ENCODE measurements at regions not wholly inside any gene's neighbourhood (a gene's known extent, or its start where the extent isn't known, plus 50 kb on each side); places are given as distances from the start of the nearest gene placed in this dataset.
"Not testable (repeated sequence)": the region's sequence is repeated elsewhere in the genome, so short reads cannot be mapped to it uniquely, and the experiment has no call there.

DNA sequence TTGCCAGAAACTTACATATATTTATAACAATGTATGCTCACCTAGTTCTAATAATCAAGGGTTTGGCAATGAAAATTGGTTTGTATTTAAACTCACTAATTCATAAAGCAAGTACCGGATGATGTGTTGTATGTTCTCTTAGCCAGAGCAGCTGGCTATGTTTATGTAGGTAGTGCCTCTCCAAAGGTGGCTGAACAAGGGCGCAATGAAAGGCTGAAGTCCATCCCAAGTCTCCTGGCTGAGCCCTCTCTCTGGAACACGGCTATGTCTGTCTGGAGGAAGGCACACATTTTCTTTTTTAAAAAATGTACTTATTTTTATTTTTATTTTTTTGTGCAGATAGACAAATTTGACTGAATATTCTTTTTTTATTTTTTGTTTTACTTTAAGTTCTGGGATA lies 141.2 kb upstream of the DAB2 start:
- no peak for DNase-seq (ENCODE audit: low read depth, low spot score)

DNA sequence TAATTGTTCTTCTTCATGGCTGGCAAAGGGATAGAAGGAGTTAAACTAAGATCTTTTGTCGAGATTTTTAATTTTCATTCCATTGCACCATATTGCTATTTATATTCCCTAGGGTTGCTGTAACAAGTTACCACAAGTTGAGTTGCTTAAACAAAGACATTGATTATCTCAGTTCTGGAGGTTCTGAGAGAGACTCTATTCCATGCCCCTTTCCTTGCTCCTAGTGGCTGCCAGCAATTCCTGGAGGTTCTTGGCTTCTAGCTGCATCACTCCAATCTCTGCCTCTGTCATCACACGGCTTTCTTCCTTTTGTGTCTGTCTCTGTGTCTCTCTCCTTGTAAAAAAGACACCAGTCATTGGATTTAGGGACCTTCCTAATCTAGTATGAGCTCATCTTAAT lies 136.6 kb upstream of the DAB2 start:
- DNase-seq (ENCODE audit: low read depth, low spot score) = no peak

DNA sequence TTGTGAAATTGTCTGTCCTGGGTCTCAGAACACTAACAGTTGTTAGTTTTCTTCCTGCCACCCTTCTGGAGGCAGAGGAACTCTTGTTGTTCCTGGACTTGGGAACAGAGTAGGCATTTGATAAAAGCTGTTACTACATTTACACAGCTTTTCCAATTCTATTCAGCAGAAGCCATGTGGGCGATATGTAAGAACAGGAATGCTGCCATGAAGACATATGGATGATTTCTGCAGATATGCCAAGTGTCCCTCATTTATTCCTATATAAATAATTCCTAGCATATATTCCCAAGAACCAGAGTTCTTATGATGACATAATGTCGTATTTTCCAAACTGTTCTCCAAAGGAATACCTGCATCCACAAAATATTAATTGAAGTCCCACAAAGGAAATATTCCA lies 135.9 kb upstream of the DAB2 start:
- DNase-seq (ENCODE audit: low read depth, low spot score) = no peak

DNA sequence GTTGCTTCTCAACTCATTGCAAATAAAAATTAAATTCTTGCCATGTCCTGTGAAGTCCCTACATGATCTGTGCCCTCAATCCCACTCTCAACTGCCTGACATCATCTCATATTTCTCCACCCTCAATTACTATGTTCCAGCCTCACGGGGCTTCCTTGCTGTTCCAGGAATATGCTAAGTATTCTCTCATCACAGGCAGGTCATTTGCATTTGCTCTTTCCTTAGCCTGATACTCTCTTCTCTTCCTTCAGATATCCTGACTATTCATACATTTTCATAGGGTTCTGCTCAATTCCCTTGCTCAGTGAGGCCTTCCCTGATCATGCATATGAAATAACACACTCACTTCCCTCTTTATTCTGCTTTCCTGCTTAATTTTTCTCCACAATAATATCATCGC lies 135.1 kb upstream of the DAB2 start:
- DNase-seq (ENCODE audit: low read depth, low spot score) = no peak

DNA sequence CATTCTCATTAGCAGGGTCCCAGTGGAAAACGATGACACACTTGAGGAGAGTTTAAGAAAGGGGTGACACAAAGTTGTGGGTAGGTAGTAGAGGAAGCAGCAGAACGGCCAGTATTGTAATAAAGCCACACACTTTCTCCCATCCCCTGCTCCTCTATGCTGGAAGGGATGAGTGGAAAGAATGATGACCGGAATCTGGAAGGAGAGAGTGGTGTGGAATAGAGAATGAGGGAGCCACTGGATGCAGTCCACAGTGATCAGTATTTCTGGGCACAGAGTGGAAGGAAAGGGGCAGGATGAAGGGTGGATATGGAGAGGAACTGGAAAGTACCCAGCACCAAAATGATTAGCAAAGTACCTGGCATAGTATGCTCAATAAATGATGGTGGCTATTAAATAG lies 133.8 kb upstream of the DAB2 start:
- DNase-seq (ENCODE audit: low read depth, low spot score) = no peak

DNA sequence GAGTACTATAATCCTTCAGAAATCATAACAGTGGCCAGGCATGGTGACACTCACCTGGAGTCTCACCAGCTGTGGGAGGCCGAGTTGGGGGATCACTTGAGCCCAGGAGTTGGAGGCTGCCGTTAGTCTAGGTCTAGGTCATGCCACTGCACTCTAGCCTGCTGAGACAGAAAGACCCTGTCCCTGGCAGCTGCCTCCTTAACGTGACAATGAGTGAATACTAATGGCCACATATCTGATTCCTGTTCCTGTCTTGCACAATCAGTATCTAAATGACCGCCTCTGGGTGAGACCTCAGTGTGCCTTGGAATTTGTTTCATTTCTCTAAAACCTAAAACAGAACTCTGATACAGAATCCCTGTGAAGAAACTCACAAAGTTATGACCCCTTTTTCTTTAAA lies 131.0 kb upstream of the DAB2 start:
- no peak for DNase-seq (ENCODE audit: low read depth, low spot score)

DNA sequence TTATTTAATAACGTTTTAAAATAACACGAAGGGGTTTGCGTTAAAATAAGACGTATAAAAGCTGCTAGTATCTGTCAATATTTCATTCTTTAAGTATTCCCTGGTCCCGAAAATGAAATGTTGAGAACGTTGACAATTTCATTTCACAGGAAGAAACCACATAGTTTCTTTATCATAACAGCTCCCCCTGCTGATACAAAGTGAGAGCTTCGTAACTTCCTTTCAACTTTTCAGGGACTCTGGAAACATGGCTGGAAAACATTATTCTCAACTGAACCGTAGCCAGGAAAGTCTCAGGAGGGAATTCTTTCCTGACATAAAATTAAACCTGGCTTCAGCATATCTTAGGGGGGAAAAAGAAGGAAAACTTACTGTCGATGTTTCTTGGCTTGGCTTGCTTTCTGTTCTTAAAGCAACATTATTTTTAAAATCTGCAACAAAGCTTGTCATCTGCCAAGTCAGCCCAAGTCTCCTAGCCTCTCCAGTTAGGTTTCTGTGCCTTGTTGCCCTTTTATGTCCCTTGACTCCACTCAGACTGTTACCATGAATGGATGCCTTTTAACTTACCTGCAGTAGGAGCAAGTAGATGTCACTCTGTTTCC lies 122.9 kb upstream of the DAB2 start:
- no peak for DNase-seq (ENCODE audit: low read depth, low spot score)

DNA sequence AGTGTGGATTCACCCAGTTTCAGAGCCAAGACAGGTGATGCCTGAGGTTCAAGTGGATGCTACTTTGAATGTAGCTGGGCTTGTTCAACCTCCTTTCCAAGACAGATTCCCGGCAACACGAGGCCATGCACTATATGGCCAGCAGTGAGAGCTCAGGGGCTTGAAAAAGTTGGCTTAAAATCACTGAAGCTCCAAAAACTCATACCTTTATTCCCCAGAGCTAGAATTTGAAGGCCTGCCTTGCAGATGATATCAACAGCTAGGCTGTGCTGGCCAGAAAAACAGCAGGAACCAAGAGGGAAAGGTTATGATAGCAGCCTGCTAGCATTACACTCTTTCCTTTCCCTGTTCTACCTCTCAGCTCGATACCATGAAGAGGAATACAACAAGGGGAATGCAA lies 120.2 kb upstream of the DAB2 start:
- DNase-seq (ENCODE audit: low read depth, low spot score) = no peak

DNA sequence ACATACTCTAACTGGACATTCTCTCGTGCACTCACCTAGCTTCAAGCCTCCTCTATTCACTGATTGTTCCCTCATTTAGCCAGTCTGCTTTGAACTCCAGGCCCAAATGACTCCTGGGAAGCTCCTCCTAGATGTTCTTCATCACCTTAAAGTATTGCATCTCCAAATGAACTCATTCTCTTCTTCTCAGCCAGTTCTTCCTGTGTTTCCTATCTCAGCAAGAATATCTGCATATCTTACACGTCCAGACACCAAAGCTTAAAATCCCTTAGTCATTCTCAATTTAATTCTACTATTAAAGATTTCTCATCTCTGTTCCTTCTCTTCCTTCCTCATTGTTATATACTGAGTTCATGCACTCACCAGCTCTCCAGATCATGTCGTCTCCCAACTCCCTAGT lies 118.6 kb upstream of the DAB2 start:
- DNase-seq (ENCODE audit: low read depth, low spot score) = no peak

DNA sequence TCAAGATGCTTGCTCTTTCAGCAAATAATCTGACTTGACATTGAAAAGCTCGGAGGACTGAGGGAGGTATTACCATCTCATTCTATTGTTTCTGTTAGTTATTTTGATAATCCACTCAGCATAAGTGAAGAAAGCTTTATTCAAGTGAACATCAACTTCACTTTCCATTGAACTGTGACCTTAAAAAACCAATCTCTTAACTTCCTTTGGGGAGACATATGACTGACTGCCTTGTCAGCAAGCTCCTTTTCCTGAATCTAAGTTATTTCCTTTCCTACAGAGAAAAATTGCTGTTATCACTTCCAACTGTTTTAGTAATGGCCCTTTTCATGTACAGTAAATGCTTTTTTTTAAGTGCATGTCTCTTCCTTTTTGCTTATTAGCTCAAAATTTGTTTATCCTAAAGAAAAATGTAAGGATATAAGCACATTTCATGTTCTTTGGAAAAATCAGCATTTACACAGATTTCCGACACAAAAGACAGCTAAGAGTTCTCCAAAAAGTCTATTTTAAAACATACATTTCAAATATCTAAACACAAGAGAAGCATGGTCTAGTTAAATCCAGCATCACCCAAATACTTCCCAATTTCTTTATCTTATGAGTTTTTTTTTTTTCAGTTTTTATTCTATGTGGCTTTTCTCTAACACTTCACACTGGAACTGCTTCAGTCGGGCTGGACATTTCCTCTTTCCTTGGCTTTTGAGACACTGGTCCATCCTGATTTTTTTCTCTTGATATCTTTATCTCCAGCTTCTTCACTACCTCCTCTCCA lies 117.9 kb upstream of the DAB2 start:
- no peak for DNase-seq (ENCODE audit: low read depth, low spot score)

DNA sequence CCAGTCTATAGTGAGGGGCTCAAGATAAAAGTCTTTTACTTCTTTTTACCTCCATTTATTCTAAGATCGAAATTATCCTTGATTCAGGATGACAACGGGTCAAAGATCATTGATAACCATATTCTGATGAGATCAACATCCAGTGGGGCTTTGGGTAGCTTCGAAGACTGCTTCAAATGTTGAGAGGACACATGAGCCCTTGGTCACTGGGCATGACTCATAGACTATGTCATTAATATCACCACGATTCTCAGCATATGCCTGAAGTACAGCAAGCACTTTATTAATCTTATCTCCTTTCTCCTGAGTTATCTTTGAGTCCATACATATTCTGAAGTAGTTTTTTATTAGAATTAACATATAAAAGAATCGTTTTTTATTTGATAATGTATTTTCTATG lies 117.1 kb upstream of the DAB2 start:
- DNase-seq (ENCODE audit: low read depth, low spot score) = no peak

DNA sequence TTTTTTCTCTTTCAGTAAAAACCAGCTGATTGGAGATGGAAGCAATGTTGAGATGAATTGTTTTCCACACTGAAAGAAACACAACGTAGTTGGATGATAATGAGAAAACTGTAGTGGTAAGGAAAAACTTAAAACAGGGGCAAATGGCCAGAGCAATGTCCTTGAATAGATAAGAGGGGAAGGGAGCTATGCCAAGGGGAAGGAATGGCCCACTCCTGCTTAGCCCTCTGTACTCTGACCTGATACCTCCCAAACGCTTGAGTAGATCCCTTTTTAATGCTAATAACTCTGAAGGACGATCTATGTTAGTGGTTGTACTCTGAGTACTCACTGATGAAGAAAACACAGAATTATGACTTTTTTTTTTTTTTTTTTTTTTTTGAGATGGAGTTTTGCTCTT lies 114.7 kb upstream of the DAB2 start:
- no peak for DNase-seq (ENCODE audit: low read depth, low spot score)

DNA sequence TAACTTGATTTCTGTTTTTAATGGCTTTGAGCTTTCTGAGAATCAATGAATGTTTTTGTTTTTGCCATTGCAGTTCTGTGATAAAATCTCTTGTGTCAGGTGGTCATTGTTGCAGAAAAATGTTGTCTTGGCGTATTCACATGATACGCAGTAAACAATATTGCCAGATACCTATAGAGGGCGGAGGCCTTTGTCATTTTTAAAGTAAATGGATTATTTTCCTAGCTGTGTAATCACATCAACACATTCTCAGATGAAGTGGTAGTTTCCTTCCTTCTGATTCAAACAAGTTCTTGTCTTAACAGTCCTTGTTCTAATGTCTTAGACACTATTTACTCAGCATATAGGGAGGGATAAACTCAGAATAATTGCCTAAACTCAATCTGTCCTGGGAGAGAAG lies 109.9 kb upstream of the DAB2 start:
- no peak for DNase-seq (ENCODE audit: low read depth, low spot score)

DNA sequence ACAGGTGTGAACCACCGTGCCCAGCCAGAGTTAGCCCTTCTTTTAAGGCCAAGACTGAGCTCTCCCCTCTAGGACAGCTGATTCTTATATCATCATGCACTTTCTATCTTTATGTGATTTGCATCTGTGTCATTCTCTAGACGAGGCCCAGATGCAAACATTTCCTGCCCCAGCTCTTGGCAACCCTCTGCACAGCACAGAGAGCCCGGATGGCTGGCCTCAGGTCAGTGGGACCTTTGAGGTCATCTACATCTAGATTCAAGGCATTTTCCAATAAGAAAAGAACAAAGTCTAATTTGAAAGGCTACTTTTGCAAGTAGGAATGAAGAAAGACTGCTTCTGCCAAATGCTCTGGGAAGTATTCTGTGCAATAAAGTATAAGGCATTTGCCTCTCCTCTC lies 109.0 kb upstream of the DAB2 start:
- no peak for DNase-seq (ENCODE audit: low read depth, low spot score)

DNA sequence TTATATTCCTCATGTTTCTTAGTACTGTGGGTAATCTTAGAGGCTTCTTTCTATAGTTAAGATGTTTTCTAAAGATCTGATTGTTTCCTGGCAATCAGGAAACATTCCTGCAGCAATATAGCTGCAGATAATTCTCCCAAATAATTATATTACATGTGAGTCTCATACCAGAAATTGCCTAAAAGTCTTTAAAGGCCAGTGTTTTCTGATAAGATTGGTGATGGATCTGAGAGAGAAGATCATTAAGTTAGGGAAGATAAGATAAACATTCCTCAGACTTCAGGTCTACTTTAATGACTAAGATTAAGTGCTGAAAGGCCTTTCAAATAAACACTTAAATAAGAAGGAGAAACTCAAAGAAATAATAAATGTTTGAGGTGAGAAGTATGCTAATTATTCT lies 107.7 kb upstream of the DAB2 start:
- no peak for DNase-seq (ENCODE audit: low read depth, low spot score)

DNA sequence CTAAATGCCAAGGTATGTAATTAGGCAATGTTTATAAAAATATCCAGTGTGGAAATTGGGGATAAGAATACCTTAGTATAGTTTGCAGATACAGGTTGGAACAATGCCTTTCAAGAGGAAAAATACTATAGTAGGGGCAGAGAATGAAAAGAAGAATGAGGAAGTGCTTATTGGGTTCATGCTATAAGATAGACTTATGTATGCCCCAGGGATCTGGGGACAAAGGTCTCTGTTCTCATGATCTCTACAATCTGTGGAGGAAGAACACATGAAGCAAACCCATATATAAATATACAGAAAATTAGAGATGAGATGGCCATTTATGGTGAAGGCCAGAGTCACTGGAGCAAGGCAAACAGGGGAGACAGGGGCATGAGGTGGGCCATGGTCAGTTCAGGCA lies 106.5 kb upstream of the DAB2 start:
- DNase-seq (ENCODE audit: low read depth, low spot score) = no peak

DNA sequence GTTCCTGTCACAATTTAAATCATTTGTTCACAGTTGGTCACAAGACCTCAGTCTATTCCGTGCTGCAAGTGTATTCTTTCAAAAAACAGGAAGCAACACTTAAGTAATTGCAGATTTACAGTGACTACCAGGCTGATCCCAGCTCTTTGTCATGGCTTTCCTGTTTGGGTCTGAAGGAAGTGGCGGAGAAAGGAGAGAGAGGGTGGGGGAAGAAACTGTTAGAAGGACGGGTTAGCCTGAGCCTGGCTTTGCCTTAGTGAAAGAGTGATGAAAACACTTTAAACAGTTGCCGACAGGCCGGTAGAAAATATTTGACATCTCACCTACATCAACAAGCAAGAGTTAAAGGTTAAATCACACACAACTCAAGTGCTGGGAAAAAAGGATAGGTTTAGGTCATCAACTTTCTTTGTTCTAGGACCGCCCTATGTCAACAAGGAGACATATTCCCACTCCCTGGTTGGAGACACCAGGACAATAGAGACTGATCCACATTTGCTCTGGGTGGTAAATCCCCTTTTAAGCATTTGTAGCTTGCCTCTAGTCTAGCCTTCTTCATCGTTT lies 102.2 kb upstream of the DAB2 start:
- peak; percentile 25 for DNase-seq (ENCODE audit: low read depth, low spot score)

DNA sequence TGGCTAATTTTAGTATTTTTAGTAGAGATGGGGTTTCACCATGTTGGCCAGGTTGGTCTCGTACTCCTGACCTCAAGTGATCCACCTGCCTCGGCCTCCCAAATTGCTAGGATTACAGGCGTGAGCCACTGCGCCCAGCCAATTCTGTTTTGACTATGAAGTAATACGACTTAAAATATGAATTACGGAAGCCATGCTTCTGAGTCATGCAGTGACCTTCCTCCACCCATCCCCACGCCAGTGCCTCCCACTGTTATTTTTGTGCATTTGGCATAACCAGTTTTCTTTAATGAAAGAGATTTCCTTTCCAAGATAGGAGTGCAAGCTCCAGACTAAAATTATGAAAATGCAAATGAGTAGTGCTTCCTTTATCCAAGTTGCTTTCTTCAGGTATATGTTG lies 101.0 kb upstream of the DAB2 start:
- DNase-seq (ENCODE audit: low read depth, low spot score) = not testable (repeated sequence)

DNA sequence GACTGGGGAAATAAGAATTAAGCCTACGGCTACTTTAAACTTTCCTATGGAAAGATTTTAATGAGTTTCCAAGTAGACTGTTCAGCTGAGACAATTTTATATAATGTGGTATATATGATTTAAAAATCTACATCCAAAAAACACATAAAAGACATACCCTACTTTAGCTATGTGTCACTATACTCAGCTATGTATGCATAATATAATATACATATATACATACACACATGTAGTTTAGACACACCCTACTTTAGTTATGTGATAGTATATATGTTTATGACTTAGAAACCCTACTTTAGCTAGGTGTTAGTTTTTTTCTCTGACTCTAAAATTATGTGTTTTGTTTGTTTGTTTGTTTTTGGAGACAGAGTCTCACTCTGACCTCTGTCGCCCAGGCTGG lies 100.5 kb upstream of the DAB2 start:
- no peak for DNase-seq (ENCODE audit: low read depth, low spot score)

DNA sequence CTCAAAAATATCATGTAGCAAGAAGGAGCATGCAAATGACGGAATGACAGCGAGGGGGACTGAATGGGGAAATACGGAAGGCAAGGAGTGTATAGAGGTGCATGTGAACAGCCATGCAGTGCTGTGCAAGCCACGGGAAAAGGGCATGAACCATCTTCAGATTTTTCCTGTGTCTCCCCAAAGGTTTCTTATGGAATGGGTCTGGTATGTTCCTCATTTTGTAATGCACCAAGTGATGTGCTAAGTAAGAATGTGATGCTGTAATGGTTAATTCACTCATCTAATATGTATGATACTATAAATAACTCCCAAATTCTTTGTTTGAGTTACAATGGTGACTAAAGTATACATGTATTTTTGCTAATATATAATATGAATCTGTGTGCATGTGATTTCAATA lies 99.0 kb upstream of the DAB2 start:
- DNase-seq (ENCODE audit: low read depth, low spot score) = no peak

DNA sequence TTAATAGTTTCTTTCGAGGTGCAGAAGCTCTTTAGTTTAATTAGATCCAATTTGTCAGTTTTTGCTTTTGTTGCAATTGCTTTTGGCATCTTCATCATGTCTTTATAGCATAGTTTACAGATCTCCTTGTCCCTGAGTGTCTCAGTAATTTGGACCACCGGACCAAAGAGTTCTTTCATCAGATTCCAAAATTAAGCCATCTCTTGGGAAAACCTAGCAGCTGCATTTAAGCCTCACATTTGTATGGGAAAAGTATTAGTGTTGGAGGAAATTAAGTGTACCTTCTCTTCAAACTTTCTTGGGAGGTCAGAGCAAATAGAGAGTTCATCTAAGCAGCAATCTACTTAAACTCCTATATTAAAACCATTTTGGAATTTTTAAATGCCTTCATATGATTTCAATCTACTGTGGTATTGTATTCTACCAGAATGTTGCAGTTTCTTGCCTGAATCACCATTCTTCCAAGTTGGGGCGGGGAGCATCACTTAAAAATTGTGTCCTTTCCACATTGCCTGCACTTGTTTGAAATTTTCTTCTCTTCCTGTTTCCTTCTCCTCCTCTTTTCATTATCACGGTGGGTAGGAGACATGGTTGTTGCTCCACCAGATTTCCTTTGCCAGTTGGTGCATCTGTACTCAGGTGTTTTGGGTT lies 97.3 kb upstream of the DAB2 start:
- no peak for DNase-seq (ENCODE audit: low read depth, low spot score)

DNA sequence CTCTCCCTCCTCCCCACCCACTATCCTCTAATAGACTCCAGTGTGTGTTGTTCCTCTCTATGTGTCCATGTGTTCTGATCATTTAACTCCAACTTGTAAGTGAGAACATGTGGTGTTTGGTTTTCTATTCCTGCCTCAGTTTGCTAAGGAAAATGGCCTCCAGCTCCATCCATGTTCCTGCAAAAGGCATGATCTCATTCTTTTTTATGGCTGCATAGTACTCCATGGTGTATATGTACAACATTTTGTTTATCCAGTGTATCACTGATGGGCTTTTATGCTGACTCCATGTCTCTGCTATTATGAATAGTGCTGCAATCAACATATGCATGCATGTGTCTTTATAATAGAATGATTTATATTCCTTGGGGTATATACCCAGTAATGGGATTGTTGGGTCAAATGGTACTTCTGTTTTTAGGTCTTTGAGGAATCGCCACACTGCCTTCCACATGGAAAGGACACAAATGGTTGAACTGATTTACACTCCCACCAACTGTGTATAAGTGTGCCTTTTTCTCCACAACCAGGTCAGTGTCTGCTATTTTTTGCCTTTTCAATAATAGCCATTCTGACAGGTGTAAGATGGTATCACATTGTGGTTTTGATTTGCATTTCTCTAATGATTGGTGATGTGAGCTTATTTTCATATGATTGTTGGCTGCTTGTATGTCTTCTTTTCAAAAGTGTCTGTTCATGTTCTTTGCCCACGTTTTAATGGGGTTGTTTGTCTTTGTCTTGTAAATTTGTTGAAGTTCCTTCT lies 96.5 kb upstream of the DAB2 start:
- DNase-seq (ENCODE audit: low read depth, low spot score) = no peak
